Testis (tissue), 2 donors: ENCODE measurements at regions not wholly inside any gene's neighbourhood (a gene's known extent, or its start where the extent isn't known, plus 50 kb on each side); places are given as distances from the start of the nearest gene placed in this dataset.

ENCODE experiments used
- POLR2A ChIP-seq: fragments of 450-650 bp; IDR thresholded peaks from one replicate; pipeline ENCODE4 v1.6.1; 2017; ENCODE audit warnings: antibody characterized with exemption, mild to moderate bottlenecking, moderate library complexity
- TF ChIP-seq, protein P1 (sequence below), 3 experiments: fragments of 450-650 bp in 2 of 3; fragments of 200-600 bp in 1 of 3; sonication (generic) in 1 of 3; IDR thresholded peaks; one replicate each; pipeline ENCODE4 v1.5.1; 2016 to 2019; ENCODE audit warnings: antibody characterized with exemption in 3 of 3, mild to moderate bottlenecking in 2 of 3, moderate library complexity in 1 of 3

DNA sequence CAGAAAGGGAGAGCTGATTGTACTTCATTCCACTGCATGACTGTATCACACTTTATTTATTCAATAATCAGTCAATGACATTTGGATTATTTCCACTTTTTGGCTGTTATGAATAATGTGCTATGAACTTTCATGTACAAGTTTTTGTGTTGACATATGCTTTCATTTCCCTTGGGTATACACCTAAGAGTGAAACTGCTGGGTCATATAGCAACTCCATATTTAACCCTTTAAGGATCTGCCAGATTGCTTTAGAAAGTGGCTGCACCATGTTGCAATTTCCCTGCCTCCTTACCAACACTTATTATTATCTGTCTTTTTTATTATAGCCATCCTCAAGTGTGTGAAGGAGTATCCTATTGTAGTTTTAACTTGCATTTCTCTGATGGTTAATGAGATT, 108.8 kb upstream of the KCNK1 start:
- TF ChIP-seq POLR2A = no peak
- TF ChIP-seq, protein P1, sequence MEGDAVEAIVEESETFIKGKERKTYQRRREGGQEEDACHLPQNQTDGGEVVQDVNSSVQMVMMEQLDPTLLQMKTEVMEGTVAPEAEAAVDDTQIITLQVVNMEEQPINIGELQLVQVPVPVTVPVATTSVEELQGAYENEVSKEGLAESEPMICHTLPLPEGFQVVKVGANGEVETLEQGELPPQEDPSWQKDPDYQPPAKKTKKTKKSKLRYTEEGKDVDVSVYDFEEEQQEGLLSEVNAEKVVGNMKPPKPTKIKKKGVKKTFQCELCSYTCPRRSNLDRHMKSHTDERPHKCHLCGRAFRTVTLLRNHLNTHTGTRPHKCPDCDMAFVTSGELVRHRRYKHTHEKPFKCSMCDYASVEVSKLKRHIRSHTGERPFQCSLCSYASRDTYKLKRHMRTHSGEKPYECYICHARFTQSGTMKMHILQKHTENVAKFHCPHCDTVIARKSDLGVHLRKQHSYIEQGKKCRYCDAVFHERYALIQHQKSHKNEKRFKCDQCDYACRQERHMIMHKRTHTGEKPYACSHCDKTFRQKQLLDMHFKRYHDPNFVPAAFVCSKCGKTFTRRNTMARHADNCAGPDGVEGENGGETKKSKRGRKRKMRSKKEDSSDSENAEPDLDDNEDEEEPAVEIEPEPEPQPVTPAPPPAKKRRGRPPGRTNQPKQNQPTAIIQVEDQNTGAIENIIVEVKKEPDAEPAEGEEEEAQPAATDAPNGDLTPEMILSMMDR (IDR thresholded peaks at IDR 0.05) = no peak
